ENCODE measurements at regions not wholly inside any gene's neighbourhood (a gene's known extent, or its start where the extent isn't known, plus 50 kb on each side); places are given as distances from the start of the nearest gene placed in this dataset.

- no peak for TF ChIP-seq POU5F1 (IDR thresholded peaks at IDR 0.05; ENCODE audit: low read depth, low read length)
- no peak for TF ChIP-seq CHD2 (IDR thresholded peaks at IDR 0.05; ENCODE audit: low read length)
- TF ChIP-seq CREB1 (IDR thresholded peaks at IDR 0.05): no peak
- no peak for TF ChIP-seq ATF3 (IDR thresholded peaks at IDR 0.05; ENCODE audit: insufficient read depth, low read depth, low read length)
- no peak for TF ChIP-seq KDM1A (IDR thresholded peaks at IDR 0.05; ENCODE audit: borderline replicate concordance, low read length)
- no peak for TF ChIP-seq YY1 (IDR thresholded peaks at IDR 0.05; ENCODE audit: low read depth, low read length)
- TF ChIP-seq POLR2AphosphoS5 (IDR thresholded peaks at IDR 0.05; ENCODE audit: low read depth, low read length): no peak
Measured at GRCh38 chr11:95374105-95374504, 143.1 kb upstream of the SESN3 start.
